ENCODE measurements at regions not wholly inside any gene's neighbourhood (a gene's known extent, or its start where the extent isn't known, plus 50 kb on each side); places are given as distances from the start of the nearest gene placed in this dataset.
"Not testable (repeated sequence)": the region's sequence is repeated elsewhere in the genome, so short reads cannot be mapped to it uniquely, and the experiment has no call there.

DNA sequence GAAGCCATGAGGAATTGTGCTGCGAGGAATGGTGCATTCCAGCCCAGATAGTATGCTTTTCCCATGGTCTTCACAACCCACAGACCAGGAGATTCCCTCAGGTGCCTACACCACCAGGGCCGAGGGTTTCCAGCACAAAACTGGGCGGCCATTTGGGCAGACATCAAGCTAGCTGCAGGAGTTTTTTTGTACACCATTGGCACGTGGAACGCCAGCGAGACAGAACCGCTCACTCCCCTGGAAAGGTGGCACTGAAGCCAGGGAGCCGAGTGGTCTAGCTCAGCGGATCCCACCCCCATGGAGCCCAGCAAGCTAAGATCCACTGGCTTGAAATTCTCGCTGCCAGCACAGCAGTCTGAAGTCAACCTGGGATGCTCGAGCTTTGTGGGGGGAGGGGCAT, 228.6 kb upstream of the SLC30A5 start:
- TF ChIP-seq, protein P1, sequence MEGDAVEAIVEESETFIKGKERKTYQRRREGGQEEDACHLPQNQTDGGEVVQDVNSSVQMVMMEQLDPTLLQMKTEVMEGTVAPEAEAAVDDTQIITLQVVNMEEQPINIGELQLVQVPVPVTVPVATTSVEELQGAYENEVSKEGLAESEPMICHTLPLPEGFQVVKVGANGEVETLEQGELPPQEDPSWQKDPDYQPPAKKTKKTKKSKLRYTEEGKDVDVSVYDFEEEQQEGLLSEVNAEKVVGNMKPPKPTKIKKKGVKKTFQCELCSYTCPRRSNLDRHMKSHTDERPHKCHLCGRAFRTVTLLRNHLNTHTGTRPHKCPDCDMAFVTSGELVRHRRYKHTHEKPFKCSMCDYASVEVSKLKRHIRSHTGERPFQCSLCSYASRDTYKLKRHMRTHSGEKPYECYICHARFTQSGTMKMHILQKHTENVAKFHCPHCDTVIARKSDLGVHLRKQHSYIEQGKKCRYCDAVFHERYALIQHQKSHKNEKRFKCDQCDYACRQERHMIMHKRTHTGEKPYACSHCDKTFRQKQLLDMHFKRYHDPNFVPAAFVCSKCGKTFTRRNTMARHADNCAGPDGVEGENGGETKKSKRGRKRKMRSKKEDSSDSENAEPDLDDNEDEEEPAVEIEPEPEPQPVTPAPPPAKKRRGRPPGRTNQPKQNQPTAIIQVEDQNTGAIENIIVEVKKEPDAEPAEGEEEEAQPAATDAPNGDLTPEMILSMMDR (IDR thresholded peaks at IDR 0.05): not testable (repeated sequence)
- TF ChIP-seq POLR2A (IDR thresholded peaks at IDR 0.05): not testable (repeated sequence)
